ENCODE measurements at regions not wholly inside any gene's neighbourhood (a gene's known extent, or its start where the extent isn't known, plus 50 kb on each side); places are given as distances from the start of the nearest gene placed in this dataset.
"Not testable (repeated sequence)": the region's sequence is repeated elsewhere in the genome, so short reads cannot be mapped to it uniquely, and the experiment has no call there.

GRCh38 chr6:134603561-134603960 is 285.6 kb upstream of the SGK1 start:
- DNase-seq = no peak

DNA sequence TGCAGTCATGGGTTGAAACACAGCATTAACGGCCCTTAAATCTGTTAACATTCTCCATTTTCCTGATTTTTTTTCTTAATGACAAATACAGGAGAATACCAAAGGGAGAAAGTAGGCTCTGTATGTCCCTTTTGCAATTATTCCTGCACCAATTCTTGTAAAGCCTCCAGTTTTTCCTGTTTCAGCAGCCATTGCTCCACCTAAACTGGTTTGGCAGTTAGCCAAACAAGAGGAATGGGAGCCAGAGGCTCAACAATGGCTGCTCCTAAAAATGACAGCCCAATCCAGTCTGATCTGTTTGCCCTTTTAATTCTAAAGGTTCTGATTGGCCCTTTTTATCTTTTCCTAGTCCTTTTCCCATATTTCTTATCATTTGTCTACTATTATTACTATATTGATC is 284.2 kb upstream of the SGK1 start:
- no peak for DNase-seq

DNA sequence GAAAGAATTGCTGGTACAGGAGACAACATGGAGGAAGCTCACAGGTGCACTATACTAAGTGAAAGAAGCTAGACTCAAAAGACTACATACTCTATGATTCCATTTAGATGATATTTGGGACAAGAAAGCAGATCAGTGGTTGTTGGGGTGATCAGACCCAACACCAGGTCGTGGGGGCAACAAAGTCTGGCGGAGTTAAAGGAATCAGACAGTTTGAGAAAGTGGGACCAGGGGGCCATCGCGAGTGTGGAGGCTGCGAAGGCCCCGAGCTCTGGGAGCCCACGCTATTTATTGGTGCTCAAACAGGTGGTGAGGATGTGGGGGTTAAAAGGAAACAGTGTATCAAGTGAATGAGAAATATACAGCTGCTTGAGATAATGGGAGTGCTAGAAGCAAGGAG is 282.8 kb upstream of the SGK1 start:
- DNase-seq = no peak

DNA sequence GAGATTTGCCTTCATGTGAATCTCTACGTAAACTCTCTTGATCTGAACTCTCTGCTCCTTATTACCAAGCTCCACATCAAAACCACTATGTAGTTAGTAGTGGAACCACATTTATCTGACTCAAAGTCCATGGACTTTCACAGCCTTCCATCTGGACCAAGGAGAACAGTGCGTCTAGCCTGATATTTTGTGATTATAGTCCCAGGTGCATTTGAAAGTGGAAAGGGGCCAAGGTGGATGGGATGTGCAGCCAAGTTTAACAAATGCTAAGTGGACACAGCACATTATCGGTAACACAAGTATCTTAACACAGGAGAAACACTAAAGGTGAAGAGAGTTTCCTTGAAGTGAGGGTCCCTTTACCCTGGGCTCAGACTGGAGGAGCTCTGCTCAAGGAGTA is 281.2 kb upstream of the SGK1 start:
- DNase-seq = no peak

GRCh38 chr6:134596191-134596590 is 278.3 kb upstream of the SGK1 start:
- no peak for DNase-seq

DNA sequence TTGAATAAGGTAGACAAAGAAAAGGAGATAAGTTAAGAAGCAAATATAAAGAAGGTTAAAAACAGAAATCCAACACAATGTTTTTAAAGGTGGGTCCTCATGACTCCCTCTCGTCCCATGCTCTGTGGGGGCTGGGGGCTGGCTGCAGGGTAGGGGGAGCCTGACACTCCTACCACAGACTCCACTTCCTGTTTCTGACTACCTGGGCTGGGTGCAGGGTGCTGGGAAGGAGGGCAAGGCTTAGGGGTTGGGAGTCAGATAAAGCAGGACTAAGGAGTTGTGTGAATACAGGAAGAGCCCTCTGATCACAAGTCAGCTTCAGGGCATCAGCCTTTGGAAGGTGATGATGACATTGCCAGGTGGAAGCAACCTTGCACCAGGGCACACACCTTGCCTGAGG is 277.0 kb upstream of the SGK1 start:
- no peak for DNase-seq

GRCh38 chr6:134593887-134594286 is 276.0 kb upstream of the SGK1 start:
- DNase-seq = no peak

GRCh38 chr6:134593442-134593841 is 275.5 kb upstream of the SGK1 start:
- no peak for DNase-seq

- DNase-seq = no peak
Measured at GRCh38 chr6:134593024-134593423, 275.1 kb upstream of the SGK1 start.

GRCh38 chr6:134590449-134590848 is 272.5 kb upstream of the SGK1 start:
- no peak for DNase-seq

DNA sequence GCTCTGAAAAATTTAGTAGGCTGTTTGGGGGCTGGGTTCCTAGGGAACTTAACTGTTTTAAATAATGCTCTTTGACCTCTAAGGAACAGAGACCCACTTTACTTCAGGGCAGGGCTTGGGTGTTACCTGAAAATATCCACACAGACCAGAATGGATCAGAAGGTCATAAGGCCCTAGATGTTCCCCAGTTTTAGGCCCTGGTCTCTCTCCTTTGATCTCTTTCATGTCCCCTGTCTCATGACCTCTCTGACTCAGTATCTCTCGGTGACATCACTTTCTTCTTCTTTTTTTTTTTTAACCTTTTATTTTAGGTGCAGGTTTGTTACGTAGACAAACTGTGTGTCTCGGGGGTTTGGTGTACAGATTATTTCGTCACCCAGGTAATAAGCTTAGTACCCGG is 272.1 kb upstream of the SGK1 start:
- DNase-seq = no peak

DNA sequence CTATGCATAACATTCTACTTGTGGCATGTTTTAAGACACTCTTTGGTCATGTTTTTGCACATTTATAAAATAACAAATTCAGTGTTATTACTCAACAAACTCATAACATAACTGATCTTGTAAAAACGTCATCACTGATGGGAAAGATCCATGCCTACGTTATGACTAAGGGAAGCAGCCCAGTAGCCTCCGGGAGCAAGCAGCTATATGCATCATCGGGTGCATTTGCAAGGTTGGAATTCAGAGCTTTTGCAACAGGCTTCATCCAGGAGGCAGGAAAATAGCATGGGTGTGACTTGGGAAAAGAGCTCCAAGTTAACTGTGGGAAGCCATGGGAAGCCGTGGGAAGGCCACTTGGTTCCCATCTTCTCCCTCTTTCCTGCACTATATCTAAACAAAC is 271.6 kb upstream of the SGK1 start:
- DNase-seq = no peak

GRCh38 chr6:134588267-134588666 is 270.4 kb upstream of the SGK1 start:
- no peak for DNase-seq

DNA sequence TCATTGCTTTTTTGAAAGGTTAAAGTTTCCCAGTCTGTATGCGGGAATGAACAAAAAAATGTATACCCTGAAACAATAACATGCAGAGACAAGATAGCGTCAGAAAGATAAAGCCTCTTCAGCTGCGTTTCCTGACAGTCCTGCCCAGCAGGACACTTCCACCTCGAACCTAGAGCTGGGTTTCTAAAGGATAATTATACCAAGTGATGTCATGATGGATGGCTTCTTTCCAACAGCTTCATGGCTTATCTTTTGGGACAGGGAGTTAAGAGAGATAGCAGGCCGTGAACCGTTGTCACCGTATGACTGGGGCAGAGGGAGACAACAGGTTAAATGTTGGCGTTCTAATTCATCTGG is 267.6 kb upstream of the SGK1 start:
- no peak for DNase-seq

DNA sequence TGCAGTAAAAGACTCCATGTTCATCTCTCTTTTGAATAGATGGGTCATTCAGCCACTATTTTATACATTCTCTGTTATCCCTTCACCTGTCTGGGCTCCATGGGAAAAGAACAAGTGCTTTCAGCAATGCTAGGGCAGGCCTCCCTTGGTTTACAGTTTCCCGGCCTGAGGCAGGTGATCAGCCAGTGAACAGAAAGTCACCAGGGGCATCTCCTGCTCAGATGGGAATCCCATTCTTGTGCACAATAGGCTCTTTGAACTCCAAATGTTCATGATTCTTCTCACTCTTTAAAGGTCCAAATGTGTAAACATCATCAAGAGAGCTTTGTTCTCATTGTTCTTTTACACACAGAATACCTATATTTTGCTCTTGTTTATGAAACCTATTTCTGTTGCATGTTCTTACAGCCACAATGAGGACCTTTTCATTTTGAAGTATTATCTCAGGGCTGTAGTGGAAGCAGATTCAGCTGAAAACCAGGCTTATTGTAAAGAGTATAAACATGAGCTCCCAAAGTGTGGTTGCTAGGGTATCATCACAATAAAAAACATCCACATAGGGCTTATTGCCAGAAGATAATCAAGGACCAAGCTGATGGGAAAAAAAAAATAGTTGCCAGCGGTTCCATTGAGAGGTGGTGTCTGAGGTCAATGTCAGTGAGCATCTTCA is 267.1 kb upstream of the SGK1 start:
- no peak for DNase-seq

- no peak for DNase-seq
Measured at GRCh38 chr6:134577998-134578397, 260.1 kb upstream of the SGK1 start.

DNA sequence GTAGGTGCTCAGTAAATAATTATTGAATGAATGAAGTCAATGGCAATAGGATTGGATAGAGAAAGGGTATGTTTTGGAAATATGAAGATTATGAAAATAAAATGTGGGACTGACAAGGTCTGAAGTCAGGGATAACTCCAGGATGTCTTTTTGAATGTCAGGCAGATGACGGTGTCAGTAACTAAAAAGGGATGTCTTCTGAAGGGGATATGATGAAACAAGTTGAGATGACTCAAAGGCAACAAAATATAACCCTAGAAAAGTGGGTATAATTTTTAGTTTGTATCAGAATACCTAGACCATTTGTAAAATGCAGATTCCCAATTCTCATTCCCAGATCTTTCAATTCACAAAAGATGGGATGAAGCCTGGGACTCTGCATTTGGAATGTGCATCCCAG is 257.3 kb upstream of the SGK1 start:
- no peak for DNase-seq

- DNase-seq = no peak
Measured at GRCh38 chr6:134574491-134574890, 256.6 kb upstream of the SGK1 start.

DNA sequence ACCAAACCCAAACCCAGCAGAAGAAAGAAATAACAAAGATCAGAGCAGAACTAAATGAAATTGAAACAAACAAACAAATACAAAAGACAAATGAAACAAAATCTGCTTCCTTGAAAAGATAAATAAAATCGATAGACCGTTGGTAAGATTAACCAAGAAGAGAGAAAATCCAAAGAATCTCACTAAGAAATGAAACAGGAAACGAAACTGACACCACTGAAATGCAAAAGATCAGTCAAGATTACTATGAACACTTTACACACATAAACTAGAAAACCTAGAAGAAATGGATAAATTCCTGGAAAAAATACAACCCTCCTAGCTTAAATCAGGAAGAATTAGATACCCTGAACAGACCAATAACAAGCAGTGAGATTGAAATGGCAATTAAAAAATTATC is 252.1 kb upstream of the SGK1 start:
- not testable (repeated sequence) for DNase-seq

DNA sequence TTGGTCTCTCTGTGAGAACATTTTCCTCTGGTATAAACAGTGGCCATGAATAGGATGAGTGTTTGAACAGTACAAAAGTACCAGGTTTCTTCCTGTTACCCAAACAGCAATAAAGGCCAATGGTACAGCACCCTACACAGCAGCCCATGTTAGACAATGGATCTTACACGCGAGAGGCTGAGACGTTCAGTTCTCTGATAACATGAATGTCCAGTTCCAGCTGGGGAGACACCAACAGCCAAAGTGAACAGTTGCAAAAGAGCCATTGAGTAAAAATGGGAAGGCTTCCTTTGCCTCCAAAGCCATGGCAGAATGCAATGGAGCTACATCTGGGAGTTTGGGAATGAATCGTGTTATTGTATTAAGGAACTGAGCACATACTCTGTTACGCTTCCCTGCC is 246.8 kb upstream of the SGK1 start:
- DNase-seq = no peak

GRCh38 chr6:134560019-134560418 is 242.1 kb upstream of the SGK1 start:
- no peak for DNase-seq

GRCh38 chr6:134557509-134557908 is 239.6 kb upstream of the SGK1 start:
- DNase-seq = no peak

GRCh38 chr6:134555672-134556071 is 237.8 kb upstream of the SGK1 start:
- DNase-seq = no peak

DNA sequence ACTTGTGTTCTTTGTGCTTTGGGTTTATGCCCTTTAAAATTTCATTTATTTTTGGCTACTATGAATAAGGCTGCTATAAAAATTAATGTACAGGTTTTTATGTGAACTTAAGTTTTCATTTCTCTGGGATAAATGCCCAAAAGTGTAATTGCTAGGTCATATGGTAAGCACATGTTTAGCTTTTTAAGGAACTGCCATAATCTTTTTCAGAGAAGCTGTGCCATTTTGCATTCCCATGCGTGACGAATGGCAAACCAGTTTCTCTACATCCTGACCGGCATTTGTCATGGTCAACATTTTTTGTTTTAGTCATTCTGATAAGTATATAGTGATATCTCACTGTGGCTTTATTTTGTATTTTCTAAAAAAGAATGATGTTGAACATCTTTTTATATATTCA is 236.0 kb upstream of the SGK1 start:
- DNase-seq = no peak

GRCh38 chr6:134551245-134551960 is 233.5 kb upstream of the SGK1 start:
- no peak for DNase-seq

All from right forelimb (tissue), 1 donor.